Liver (tissue), 8 donors: ENCODE measurements at regions not wholly inside any gene's neighbourhood (a gene's known extent, or its start where the extent isn't known, plus 50 kb on each side); places are given as distances from the start of the nearest gene placed in this dataset.

Experiments used
- DNase-seq: peaks from one replicate; pipeline ENCODE4 v3.0.0-alpha.2; 2017; ENCODE audit warnings: low spot score
- H3K27ac ChIP-seq, 2 donors: one replicate each; pipeline ENCODE4 v1.7.0; 2013; ENCODE audit warnings: inconsistent platforms in 2 of 2, low read length in 2 of 2, control low read depth in 1 of 2, low read depth in 1 of 2, mild to moderate bottlenecking in 1 of 2
- H3K27me3 ChIP-seq, 4 donors: one replicate each; pipeline versions ENCODE4 v1.6.1 to v1.7.0; 2013; ENCODE audit warnings: low read length in 3 of 4, inconsistent platforms in 1 of 4, mild to moderate bottlenecking in 1 of 4, moderate library complexity in 1 of 4; ENCODE audit not compliant: control insufficient read depth in 4 of 4, insufficient read depth in 4 of 4
- H3K36me3 ChIP-seq, 4 donors: one replicate each; pipeline versions ENCODE4 v1.6.1 to v1.7.0; 2013; ENCODE audit warnings: low read length in 3 of 4, mild to moderate bottlenecking in 3 of 4, low read depth in 1 of 4, moderate library complexity in 1 of 4; ENCODE audit not compliant: control insufficient read depth in 4 of 4, insufficient read depth in 3 of 4
- H3K4me1 ChIP-seq, 4 donors: one replicate each; pipeline versions ENCODE4 v1.6.1 to v1.7.0; 2013; ENCODE audit warnings: low read length in 3 of 4, mild to moderate bottlenecking in 3 of 4, moderate library complexity in 1 of 4; ENCODE audit not compliant: control insufficient read depth in 4 of 4, insufficient read depth in 4 of 4
- H3K4me3 ChIP-seq, 3 donors: one replicate each; pipeline versions ENCODE4 v1.6.1 to v1.7.0; 2013; ENCODE audit warnings: low read length in 3 of 3, control low read depth in 1 of 3, low read depth in 1 of 3, mild to moderate bottlenecking in 1 of 3
- H3K9ac ChIP-seq, 2 donors: one replicate each; pipeline ENCODE4 v1.7.0; 2013; ENCODE audit warnings: low read length in 2 of 2, mild to moderate bottlenecking in 2 of 2, moderate library complexity in 2 of 2, control low read depth in 1 of 2, low read depth in 1 of 2
- H3K9me3 ChIP-seq, 4 donors: one replicate each; pipeline versions ENCODE4 v1.6.1 to v1.7.0; 2013; ENCODE audit warnings: low read length in 3 of 4; ENCODE audit not compliant: control insufficient read depth in 4 of 4
- EGR1 ChIP-seq, 2 donors: IDR thresholded peaks; 2 replicates each; pipeline ENCODE4 v1.6.1; 2016 to 2018; ENCODE audit warnings: antibody characterized with exemption in 2 of 2, low read depth in 2 of 2
- FOXA1 ChIP-seq: IDR thresholded peaks from 2 replicates; pipeline ENCODE4 v1.6.1; 2016; ENCODE audit warnings: antibody characterized with exemption
- FOXA2 ChIP-seq: IDR thresholded peaks from 2 replicates; pipeline ENCODE4 v1.6.1; 2016; ENCODE audit warnings: antibody characterized with exemption
- GABPA ChIP-seq, 2 donors: IDR thresholded peaks in 1 of 2; conservative IDR thresholded peaks in 1 of 2; 2 replicates each; pipeline ENCODE4 v1.6.1; 2016; ENCODE audit warnings: antibody characterized with exemption in 2 of 2, mild to moderate bottlenecking in 1 of 2, moderate library complexity in 1 of 2
- HNF4A ChIP-seq, 2 donors: conservative IDR thresholded peaks; 2 replicates each; pipeline ENCODE4 v1.6.1; 2016; ENCODE audit warnings: antibody characterized with exemption in 2 of 2, mild to moderate bottlenecking in 2 of 2
- HNF4G ChIP-seq: IDR thresholded peaks from 2 replicates; pipeline ENCODE4 v1.6.1; 2016; ENCODE audit warnings: antibody characterized with exemption
- NR2F2 ChIP-seq: IDR thresholded peaks from 2 replicates; pipeline ENCODE4 v1.6.1; 2016; ENCODE audit warnings: antibody characterized with exemption
- RAD21 ChIP-seq, 2 donors: IDR thresholded peaks; 2 replicates each; pipeline ENCODE4 v1.6.1; 2016; ENCODE audit warnings: antibody characterized with exemption in 2 of 2, mild to moderate bottlenecking in 2 of 2
- RXRA ChIP-seq, 2 donors: IDR thresholded peaks; 2 replicates each; pipeline ENCODE4 v1.6.1; 2017 to 2018; ENCODE audit warnings: antibody characterized with exemption in 2 of 2, mild to moderate bottlenecking in 1 of 2
- SP1 ChIP-seq: IDR thresholded peaks from 2 replicates; pipeline ENCODE4 v1.6.1; 2018; ENCODE audit warnings: antibody characterized with exemption, mild to moderate bottlenecking
- TAF1 ChIP-seq: conservative IDR thresholded peaks from 2 replicates; pipeline ENCODE4 v1.6.1; 2016; ENCODE audit warnings: antibody characterized with exemption, mild to moderate bottlenecking
- YY1 ChIP-seq: IDR thresholded peaks from 2 replicates; pipeline ENCODE4 v1.6.1; 2016; ENCODE audit warnings: antibody characterized with exemption, mild to moderate bottlenecking
- WGBS: extraction: QIAGEN DNeasy Blood & Tissue Kit; methylation state at CpG from one replicate; pipeline ENCODE4 v1.1.7; 2013; 5-methylcytosine and 5-hydroxymethylcytosine counted together
- TF ChIP-seq, protein P1 (sequence below): IDR thresholded peaks from 2 replicates; pipeline ENCODE4 v1.6.1; 2016; ENCODE audit warnings: antibody characterized with exemption
- TF ChIP-seq, protein P2 (sequence below): IDR thresholded peaks from 2 replicates; pipeline ENCODE4 v1.6.1; 2016; ENCODE audit warnings: antibody characterized with exemption
- TF ChIP-seq, protein P3 (sequence below): fragments of 150-350 bp; IDR thresholded peaks from 2 replicates; pipeline ENCODE4 v1.5.1; 2017; ENCODE audit warnings: improper control_type of control experiment, low read depth, low read length; ENCODE audit not compliant: missing input control
- TF ChIP-seq, protein P4 (sequence below): IDR thresholded peaks from 2 replicates; pipeline ENCODE4 v1.6.1; 2016; ENCODE audit warnings: antibody characterized with exemption, mild to moderate bottlenecking
- TF ChIP-seq, protein P5 (sequence below): IDR thresholded peaks from 2 replicates; pipeline ENCODE4 v1.6.1; 2016; ENCODE audit warnings: antibody characterized with exemption
- donor health status: healthy.
- donor health status: healthy.
- donor health status: healthy.
- donor health status: healthy.
- donor health status: healthy.

DNA sequence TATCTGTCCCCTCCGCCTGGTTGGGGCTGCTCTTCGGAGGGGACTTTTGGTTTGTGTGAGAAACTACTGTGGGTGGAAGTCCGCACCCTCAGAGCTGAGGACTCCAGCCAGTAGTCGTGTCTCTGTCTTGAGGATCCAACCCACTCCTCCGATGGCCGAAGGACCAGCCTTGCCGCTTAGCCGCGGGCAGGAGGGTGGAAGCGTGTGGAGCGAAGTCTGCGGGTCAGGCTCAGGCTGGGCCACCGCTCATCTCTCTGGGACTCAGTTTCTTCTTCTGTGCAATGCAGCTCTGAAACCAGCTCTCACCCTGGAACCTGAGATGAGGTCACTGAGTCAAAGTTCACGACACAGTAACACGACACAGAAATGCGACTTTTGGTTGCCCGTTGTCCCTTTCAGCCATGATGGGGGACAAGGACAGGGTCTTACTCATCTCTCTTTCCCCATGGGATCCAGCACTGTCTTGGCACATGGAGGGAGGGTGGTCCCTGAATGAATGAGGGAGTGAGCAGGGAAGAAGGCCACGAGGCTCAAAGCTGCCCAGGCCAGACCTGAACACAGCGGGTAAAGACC is 133.3 kb upstream of the PODXL start:
- H3K36me3 ChIP-seq: no peaks in the 10 kb centered on the region
- WGBS: 74% methylated on average over 19 of the region's 19 CpGs

More for the DNA sequence above, 133.3 kb upstream of the PODXL start:
- Histone ChIP-seq H3K9ac (no peak overlapping the region), H3K27me3 (peaks cover 0 to 15% (median 3%) of the 10 kb centered on the region in 4 donors), H3K27ac (no peak overlapping the region), H3K4me1 (no peaks in the 10 kb centered on the region), H3K4me3 (no peak overlapping the region), H3K9me3 (no peaks in the 10 kb centered on the region)
- no peak for DNase-seq
- TF ChIP-seq, protein P1, sequence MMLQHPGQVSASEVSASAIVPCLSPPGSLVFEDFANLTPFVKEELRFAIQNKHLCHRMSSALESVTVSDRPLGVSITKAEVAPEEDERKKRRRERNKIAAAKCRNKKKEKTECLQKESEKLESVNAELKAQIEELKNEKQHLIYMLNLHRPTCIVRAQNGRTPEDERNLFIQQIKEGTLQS: no peak
- TF ChIP-seq HNF4G (no peak), FOXA1 (no peak), RXRA (IDR thresholded peaks at IDR 0.05) (no peak), GABPA (IDR thresholded peaks at IDR 0.05 in 1 of 2, conservative IDR thresholded peaks at IDR 0.05 in 1 of 2) (no peak), YY1 (no peak), FOXA2 (no peak), HNF4A (conservative IDR thresholded peaks at IDR 0.05) (no peak), SP1 (no peak), RAD21 (IDR thresholded peaks at IDR 0.05) (no peak), EGR1 (IDR thresholded peaks at IDR 0.05; ENCODE audit: low read depth in 2 of 2) (no peak), TAF1 (no peak), NR2F2 (no peak)
- TF ChIP-seq, protein P2, sequence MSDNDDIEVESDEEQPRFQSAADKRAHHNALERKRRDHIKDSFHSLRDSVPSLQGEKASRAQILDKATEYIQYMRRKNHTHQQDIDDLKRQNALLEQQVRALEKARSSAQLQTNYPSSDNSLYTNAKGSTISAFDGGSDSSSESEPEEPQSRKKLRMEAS: no peak
- TF ChIP-seq, protein P3, sequence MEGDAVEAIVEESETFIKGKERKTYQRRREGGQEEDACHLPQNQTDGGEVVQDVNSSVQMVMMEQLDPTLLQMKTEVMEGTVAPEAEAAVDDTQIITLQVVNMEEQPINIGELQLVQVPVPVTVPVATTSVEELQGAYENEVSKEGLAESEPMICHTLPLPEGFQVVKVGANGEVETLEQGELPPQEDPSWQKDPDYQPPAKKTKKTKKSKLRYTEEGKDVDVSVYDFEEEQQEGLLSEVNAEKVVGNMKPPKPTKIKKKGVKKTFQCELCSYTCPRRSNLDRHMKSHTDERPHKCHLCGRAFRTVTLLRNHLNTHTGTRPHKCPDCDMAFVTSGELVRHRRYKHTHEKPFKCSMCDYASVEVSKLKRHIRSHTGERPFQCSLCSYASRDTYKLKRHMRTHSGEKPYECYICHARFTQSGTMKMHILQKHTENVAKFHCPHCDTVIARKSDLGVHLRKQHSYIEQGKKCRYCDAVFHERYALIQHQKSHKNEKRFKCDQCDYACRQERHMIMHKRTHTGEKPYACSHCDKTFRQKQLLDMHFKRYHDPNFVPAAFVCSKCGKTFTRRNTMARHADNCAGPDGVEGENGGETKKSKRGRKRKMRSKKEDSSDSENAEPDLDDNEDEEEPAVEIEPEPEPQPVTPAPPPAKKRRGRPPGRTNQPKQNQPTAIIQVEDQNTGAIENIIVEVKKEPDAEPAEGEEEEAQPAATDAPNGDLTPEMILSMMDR: no peak
- TF ChIP-seq, protein P4, sequence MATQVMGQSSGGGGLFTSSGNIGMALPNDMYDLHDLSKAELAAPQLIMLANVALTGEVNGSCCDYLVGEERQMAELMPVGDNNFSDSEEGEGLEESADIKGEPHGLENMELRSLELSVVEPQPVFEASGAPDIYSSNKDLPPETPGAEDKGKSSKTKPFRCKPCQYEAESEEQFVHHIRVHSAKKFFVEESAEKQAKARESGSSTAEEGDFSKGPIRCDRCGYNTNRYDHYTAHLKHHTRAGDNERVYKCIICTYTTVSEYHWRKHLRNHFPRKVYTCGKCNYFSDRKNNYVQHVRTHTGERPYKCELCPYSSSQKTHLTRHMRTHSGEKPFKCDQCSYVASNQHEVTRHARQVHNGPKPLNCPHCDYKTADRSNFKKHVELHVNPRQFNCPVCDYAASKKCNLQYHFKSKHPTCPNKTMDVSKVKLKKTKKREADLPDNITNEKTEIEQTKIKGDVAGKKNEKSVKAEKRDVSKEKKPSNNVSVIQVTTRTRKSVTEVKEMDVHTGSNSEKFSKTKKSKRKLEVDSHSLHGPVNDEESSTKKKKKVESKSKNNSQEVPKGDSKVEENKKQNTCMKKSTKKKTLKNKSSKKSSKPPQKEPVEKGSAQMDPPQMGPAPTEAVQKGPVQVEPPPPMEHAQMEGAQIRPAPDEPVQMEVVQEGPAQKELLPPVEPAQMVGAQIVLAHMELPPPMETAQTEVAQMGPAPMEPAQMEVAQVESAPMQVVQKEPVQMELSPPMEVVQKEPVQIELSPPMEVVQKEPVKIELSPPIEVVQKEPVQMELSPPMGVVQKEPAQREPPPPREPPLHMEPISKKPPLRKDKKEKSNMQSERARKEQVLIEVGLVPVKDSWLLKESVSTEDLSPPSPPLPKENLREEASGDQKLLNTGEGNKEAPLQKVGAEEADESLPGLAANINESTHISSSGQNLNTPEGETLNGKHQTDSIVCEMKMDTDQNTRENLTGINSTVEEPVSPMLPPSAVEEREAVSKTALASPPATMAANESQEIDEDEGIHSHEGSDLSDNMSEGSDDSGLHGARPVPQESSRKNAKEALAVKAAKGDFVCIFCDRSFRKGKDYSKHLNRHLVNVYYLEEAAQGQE: no peak
- TF ChIP-seq, protein P5, sequence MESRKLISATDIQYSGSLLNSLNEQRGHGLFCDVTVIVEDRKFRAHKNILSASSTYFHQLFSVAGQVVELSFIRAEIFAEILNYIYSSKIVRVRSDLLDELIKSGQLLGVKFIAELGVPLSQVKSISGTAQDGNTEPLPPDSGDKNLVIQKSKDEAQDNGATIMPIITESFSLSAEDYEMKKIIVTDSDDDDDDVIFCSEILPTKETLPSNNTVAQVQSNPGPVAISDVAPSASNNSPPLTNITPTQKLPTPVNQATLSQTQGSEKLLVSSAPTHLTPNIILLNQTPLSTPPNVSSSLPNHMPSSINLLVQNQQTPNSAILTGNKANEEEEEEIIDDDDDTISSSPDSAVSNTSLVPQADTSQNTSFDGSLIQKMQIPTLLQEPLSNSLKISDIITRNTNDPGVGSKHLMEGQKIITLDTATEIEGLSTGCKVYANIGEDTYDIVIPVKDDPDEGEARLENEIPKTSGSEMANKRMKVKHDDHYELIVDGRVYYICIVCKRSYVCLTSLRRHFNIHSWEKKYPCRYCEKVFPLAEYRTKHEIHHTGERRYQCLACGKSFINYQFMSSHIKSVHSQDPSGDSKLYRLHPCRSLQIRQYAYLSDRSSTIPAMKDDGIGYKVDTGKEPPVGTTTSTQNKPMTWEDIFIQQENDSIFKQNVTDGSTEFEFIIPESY: no peak
